Posterior cingulate gyrus (tissue), 11 donors: ENCODE measurements at regions not wholly inside any gene's neighbourhood (a gene's known extent, or its start where the extent isn't known, plus 50 kb on each side); places are given as distances from the start of the nearest gene placed in this dataset.
A peak's percentile ranks its signal among the peaks of the same experiment; 100 is the strongest.
"Not testable (repeated sequence)": the region's sequence is repeated elsewhere in the genome, so short reads cannot be mapped to it uniquely, and the experiment has no call there.

ENCODE experiments used
- DNase-seq, 10 donors: peaks; one replicate each; pipeline versions ENCODE4 v3.0.0 to v3.0.0-alpha.2; 2020 to 2021; ENCODE audit warnings: mixed read lengths in 3 of 10
- intact Hi-C: fragments of 100-400 bp; cut with DNase I; formaldehyde crosslinking; loops from one replicate; pipeline ENCODE4 v1.15.1; 2023

DNA sequence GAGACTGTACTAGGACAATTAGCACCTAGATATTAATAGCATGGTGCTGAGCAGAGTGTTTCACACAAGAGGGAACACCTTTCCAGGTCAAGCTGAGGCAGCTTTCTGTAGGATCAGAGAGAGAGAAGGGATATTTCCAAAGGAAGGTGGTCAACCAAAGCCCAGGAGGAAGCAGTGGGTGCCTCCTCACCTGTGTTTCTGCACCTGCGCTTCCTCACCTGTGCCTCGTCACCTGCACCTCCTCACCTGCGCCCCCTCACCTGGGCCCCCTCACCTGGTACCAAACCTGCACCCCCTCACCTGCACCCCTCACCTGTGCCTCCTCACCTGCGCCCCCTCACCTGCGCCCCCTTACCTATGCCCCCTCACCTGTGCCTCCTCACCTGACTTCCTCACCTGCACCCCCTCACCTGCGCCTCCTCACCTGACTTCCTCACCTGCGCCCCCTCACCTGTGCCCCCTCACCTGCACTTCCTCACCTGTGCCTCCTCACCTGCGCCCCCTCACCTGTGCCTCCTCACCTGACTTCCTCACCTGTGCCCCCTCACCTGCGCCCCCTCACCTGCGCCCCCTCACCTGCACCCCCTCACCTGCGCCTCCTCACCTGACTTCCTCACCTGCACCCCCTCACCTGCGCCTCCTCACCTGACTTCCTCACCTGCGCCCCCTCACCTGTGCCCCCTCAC is 67.9 kb downstream of the TTLL2 start:
- no peak for DNase-seq
- intact Hi-C loops, result no loop called here

DNA sequence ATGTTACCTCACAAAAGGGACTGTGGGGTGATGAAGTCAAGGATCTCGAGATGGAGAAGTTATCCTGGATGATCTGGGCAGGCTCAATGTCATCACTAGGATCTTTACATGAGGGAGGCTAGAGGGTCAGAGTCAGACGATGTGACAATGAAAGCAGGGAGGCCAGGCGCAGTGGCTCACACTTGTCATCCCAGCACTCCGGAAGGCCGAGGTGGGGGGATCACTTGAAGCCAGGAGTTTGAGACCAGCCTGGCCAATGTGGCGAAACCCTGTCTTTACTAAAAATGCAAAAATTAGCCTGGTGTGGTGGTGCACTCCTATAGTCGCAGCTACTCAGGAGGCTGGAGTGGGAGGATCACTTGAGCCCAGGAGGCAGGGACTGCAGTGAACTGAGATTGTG is 68.8 kb downstream of the TTLL2 start:
- intact Hi-C loops, result no loop called here
- no peak for DNase-seq

DNA sequence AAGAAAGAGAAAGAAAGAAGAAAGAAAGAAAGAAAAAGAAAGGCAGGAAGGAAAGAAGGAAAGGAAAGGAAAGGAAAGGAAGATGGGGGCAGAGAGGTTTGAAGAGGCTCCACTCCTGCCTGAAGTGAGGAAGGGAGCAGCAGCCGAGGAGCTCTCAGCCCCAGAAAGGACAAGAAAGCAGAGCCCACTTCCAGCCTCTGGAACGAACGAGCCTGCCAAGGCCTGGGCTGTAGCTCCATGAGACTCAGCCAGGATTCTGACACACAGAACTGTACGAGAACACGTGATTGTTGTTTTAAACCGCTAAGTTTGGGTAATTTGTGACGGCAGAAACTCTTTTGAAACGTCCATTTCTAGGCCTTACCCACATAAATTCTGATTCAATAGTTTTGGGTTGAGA is 69.5 kb downstream of the TTLL2 start:
- peak in 1 of 10 donors; percentile 76 for DNase-seq
- intact Hi-C loops, result no loop called here

DNA sequence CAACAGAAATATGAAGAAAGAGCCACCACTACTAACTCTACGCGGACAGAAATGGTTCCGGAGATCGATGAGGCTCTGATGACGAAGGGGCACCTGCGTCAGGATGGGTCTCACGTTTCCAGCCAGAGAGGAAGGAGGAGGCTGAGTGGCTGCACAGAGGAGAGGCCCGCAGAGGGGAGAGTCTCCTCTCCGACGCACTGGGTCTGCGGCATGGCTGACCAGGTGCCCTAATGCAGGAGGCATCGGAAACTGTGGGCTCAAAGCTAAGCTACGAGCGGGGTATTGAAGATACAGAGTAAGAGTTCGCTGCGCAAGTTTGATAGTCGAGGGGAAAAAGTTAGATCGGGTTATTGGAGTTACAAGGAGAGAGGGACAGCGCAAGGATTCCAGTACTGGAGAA is 69.9 kb downstream of the TTLL2 start:
- intact Hi-C loops, result no loop called here
- peak in 1 of 10 donors; percentile 58 for DNase-seq

DNA sequence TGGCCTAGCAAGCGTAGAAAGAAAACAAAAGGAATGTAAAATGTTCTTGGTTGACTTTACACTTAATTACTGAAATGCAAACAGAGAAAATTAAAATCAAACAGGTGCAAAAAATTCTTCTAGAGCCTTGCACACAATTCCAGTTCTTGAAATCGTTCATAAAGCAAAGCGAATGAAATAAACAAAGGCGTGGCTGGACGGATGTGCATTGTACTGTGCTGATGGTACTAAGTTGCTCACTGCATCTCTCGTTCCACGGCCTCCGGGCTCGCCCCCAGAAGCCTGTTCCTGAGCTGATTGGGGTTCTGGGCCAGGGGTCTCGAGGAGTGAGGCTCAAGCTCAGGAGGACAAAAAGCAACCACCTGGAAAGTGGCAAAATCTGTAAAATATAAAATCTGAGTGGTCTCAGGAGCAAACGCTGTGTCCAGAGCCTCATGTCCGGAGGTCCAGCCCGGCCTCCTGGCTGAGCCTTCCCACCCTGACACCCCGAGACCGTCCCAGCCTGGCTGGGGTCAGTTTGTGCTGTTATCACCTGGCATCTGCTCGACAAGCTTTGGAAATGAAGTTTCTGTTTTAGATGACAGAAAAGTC is 71.3 kb downstream of the TTLL2 start:
- DNase-seq, result peak in 1 of 10 donors; percentile 57
- intact Hi-C loops, result no loop called here

DNA sequence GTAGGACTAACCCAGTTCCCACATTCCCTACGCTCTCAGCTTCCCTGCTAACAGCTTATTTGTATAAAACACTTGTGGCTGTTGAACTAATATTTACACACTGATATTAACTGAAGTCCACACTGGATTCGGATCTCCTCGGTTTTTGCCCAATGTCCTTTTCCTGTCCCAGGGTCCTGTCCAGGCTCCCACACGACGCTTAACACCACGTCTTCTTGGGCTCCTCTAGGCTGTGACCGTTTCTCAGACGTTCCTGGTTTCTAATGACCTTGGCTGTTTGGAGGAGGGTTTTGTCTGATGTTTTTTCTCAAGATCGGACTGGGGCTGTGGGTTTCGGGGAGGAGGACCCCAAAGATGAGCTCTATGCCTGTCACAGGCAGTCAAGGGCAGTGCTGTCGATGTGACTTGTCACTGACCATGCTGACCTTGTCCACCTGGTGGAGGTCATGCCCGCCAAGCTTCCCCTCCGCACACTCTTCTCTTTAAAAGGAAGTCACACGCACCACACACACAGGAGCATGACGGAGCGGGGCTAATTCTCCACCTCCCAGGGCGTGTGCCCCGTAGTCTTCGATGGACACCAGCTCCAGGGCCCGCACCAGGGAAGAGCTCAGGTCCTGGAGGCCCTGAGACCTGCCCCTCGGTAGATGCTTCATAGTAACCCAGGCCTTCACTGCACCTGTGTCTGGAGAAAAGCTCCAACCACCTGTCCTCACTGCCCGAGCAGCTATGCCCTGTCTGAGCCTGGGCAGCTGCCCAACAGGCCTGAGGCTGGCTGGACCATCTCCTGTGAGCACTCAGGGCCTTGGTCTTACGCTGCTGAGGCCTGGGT is 72.0 kb downstream of the TTLL2 start:
- DNase-seq, result peak in 1 of 10 donors; percentile 54
- intact Hi-C loops, result no loop called here

DNA sequence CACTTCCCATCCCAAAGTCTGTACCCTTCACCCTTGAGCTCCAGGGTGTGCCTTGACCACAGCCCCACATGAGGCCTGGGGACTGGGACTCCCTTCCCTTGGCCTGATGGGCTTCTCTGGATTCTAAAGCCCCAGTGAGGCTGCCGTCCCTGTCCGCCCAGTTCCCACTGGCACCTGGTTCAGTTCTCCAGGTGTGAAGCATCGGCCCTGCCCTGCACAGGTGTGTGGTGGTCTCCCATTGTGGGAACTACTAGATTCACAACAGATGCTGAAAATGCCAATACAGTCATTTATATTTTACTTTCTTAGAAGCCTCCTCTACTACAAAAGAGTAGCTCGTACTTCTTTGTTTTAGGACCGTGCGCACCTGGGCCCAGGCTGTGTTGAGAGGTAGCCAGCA is 72.8 kb downstream of the TTLL2 start:
- peak in 1 of 10 donors; percentile 38 for DNase-seq
- intact Hi-C loops, result no loop called here

DNA sequence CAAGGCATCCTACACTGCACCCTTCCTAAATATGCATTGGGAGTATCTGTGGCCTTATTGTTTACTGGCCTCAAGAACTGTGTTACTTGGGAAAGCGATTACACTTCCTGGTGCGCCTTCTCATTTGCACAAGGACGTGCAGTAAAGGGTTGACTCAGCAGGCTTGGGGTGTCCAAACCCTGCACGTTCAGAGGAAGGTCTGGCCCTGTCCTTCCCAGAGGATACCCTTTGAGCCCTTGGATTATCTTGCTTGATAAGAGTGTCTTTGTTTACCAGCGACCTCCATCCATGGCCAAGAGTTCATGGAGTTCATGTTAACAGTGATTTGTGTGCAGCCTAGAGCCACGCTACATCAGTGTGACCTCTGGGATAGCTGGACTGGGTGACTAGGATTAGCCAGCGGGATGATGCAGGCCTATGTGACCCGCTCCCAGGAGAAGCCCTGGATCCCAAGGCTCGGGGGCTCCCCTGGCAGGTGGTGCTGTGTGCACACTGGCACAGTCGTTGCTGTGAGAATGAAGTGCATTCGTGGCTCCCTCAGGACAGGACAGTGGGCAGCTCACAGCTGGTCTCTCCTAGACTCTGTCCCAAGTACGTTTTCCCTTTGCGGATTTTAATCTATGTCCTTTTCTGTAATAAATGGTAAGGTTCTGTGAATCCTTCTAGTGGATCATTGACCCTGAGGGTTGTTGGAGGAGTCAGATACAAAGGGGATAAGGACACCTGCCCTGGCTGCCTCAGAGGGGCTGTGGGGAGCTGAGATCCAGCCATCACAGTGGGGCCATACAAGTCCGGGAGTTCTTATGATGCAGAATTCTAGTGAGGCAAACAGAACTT is 73.5 kb downstream of the TTLL2 start:
- intact Hi-C loops, result no loop called here
- peak in 1 of 10 donors; percentile 64 for DNase-seq

DNA sequence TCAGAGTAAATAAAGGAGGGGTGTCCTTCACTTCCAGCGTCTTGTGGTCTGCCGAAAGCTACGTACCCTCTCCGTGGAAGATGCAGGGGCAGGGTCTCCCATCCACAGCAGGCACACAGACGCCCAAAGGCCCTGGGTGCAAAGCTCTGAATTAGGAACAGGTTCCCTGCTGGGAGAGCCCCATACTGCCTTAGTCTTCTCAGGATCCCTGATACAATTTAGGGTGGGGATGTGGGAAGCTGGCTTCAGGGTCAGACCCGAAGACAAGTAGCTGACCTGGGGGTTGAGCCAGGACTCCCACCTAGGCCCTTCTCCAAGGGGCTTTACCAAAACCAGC is 74.1 kb downstream of the TTLL2 start:
- intact Hi-C loops, result no loop called here
- no peak for DNase-seq

DNA sequence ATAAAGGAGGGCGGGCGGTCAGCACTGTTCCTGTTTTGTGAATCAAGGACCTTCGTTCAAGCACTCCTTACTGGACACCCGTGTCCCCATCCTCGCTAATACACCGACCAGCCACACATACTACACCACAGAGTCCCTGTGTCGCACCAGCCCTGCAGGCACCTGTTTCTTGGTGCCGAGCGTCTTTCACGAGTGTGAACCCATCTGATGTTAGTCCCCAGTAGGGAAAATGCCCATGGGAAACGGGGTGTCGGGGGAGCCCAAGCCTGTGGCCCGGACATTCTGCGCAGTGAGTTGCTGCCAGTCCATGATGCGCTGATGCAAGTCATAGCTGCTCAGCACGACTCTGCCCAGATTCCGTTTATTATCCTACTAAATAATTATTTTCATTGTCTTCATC is 74.7 kb downstream of the TTLL2 start:
- intact Hi-C loops, result no loop called here
- peak in 1 of 10 donors; percentile 77 for DNase-seq

DNA sequence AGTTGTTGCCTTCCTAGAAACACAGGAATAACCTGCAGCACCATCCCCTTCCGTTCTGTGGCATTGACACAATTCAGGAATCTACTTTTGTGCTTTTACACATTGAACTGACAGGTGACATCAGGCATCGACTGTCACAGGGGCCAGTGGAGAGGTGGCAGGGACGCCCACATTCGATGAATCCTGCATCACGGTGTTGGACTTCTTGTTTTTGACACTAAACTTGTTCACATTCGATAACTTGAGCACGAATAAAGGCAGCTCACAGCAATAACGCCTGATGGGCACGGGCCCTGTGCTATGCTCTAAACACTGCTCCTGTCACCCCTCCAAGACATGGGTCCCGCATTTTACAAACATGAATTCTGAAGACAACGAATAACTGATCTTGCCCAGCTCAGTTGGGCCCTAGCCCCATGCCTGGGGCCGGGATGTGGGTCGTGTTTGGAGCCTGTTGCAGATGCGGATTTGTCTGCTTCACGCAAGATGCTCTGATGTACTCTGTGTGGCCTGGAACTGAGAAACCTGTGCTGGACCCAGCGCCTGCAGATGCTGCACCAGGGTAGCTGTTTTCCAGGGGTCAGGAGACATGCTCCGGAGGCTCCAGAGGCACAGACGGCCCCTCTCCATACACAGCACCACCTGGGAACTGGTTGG is 75.7 kb downstream of the TTLL2 start:
- peak in 1 of 10 donors; percentile 55 for DNase-seq
- intact Hi-C loops, result no loop called here

DNA sequence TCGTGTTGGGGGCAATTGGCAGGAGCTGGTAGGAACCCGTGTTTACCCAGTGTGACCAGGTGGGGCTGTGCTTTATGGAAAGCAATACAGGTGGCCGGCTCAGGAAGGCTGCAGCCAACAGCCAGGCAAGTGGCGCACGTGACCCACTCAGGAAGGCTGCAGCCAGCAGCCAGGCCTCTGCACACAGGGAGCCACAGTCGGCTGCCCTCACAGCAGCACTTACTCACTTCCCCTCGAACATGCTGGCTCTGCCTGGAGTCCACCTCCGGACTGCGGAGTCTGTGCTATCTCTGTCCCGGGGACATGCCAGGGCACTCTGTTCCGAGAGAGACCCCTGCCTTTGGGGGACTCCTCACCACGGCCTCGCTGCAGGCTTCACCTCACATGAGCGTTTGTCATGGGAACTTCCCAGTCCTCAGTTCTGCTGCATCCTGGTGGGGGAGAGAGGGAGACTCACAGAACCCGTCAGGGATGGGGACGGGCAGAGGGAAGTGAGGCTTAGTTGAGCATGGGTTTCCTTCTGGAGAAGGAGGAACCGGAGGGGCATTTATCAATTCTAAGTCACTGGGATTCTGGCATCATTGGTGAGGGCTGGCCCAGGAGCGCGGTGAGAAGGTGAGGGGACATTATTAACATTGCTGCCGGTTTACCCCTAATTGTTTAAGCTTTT is 76.8 kb downstream of the TTLL2 start:
- peak in 1 of 10 donors; percentile 67 for DNase-seq
- intact Hi-C loops, result no loop called here

DNA sequence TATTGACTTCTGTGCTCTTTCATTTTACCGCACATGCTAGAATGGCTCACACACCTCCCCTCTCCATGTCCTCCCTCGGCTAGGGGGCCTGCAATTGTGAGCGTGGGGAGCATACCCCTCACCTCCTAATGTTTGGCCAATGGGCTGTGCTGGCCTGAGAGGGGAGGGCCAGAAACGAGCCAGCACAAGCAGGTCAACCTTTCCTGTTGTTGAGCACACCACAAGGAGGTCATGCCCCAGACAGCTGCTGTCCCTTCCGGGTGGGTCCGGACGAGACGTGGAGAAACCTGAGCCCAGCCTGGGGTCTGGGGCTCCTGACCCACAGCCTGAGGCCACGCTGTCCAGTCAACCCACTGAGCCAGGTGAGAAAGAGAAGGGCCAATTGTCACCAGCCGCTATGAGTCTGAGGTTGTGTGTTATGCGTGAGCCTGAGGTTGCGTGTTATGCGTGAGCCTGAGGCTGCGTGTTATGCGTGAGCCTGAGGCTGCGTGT is 77.4 kb downstream of the TTLL2 start:
- DNase-seq, result peak in 1 of 10 donors; percentile 61
- intact Hi-C loops, result no loop called here

DNA sequence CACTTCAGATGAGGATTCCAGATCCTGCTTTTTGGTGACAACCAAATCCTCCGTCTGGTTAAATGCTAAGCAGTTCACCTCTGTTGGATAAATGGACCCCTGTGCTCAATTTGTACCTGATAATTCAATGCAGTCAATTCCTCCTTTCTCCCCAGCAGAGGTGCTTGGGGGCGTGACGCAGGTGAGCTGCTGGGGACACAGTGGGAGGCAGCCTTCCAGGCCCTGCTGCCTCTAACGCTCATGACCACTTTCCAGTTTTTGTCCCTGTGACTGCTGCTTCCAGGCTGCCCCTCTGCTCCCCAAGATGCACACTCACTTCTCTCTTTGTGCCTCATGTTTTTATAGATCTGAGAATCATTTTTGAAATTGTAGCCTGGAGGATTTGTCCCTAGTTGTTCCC is 78.5 kb downstream of the TTLL2 start:
- intact Hi-C loops, result no loop called here
- DNase-seq, result no peak

DNA sequence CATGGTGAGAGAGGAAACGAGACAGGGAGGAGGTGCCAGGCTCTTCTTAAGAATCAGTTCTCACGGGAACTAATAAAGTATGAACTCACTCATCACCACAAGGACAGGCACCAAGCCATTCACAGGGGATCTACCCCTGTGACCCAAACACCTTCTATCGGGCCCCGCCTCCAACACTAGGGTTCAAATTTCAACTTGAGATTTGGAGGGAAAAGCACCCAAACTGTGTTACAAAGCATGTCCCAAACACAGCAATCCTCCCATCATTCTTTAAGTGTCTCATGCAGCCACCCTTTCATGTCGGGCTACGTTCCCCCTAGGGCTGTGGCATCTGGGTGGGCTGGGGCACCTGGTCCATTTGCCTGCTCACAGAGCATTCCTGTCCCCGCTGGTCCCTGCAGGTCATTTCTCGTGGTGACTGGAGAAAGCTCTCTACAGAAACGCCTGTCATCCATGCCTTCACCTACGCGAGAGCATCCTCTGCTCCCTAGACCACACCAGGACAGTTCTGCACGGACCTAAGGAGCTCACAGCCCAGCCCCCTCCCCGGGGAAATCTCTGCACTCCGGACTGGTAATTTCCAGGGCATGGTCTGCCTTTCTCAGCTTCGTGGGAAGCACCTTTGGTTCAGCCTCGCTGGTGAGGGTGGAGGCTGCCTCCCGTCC is 79.6 kb downstream of the TTLL2 start:
- DNase-seq, result peak in 1 of 10 donors; percentile 46
- intact Hi-C loops, result no loop called here

DNA sequence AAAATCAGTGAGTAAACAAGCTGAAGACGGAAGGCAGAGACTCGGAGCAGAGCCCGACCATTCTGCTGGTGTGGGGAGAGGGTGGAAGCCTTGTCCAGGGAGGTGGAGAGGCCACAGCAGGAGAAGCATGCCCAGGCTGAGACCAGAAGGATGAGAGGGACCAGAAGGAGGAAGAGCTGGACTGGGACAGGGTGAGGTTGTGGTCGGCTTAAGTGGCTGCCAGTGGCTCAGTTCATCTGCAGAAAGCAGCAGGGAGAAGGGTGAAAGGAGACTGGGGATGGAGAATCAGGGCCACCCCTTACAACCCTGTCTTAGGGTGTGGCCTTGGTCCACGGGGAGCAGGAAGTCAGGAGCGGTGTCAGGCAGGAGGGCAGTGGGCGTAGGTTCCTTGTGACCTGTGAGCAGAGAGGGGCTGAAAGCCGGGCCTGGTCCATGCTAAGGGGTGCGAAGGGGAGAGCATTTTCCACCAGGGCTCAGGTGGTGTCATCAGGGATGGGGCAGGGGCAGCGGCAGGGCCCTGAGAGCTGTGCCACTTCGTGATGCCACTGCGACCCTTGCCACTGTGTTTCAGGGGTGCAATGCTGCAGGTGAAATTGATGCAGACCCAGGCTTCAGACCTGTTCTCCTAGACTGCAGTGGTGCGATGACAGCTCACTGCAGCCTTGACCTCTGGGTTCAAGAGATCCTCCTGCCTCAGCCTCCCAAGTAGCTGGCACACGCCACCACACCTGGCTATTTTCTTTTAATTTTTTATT is 81.1 kb downstream of the TTLL2 start:
- DNase-seq, result peak in 1 of 10 donors; percentile 75
- intact Hi-C loops, result no loop called here

DNA sequence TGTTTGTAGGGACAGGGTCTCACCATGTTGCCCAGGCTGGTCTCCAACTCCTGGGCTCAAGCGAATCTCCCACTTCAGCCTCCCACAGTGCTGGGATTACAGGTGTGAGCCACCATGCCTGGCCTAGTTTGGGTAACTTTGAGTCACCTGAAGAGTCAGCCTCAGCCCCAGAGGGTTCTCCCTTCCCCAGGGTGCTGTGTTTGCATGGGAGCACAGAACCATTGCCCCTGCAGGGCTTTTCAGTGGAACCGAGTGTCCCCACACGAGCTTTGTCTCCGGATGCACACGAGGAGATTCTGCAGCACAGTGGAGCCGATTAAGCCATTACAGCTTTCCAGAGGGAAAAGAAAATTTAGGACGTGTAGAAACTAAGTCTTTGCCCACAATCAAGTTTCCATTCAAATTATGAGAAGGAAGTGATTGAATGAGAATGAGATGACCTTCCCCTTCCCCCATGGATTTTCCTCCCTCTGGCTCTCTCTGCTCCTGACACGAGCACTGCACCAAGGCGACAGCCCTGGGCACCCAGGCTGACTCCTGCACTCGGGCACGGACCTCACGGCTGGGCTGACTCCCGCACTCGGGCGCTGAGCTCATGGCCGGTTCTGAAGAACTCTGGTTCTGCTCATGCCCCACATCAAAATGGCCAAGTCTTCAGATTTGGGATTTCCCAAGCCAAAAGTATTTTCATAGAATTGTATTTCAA is 81.8 kb downstream of the TTLL2 start:
- intact Hi-C loops, DNase-seq: not testable (repeated sequence)
